Right lobe of liver (tissue), 4 donors: ENCODE measurements at regions not wholly inside any gene's neighbourhood (a gene's known extent, or its start where the extent isn't known, plus 50 kb on each side); places are given as distances from the start of the nearest gene placed in this dataset.

Experiments used
- POLR2A ChIP-seq: fragments of 450-650 bp; IDR thresholded peaks from one replicate; pipeline ENCODE4 v1.6.1; 2017; ENCODE audit warnings: antibody characterized with exemption, mild to moderate bottlenecking
- TF ChIP-seq, protein P1 (sequence below), 4 donors: fragments of 200-600 bp in 3 of 4; fragments of 450-650 bp in 1 of 4; IDR thresholded peaks; one replicate each; pipeline versions ENCODE4 v1.5.1 to v1.8.0; 2016 to 2022; ENCODE audit warnings: antibody characterized with exemption in 4 of 4, mild to moderate bottlenecking in 2 of 4
- donor health status: DM: no; HTN: no; CAD: no.
- donor health status: DM: no; HTN: no; CAD: no.
- donor health status: DM: no; HTN: yes; CAD: no.

DNA sequence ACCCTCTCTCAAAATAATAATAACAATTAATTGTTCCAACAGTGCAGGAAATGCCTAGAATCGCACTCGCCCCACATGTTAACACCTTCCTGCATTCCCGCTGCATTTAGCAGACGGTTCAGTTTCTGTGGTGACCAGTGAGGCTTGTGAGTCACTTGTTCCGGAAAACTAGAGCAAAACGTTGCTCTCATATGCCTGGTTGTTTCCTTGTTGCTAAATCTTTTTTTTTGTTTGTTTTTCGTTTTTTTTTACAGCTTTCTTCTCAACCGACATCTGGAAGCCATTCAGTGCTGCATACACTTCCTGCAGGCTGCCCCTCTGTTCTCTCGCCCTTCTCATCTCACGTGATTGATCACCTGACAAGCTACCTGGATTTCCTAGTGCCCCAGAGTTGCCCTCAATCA is 56.9 kb upstream of the TMPRSS2 start:
- TF ChIP-seq, protein P1, sequence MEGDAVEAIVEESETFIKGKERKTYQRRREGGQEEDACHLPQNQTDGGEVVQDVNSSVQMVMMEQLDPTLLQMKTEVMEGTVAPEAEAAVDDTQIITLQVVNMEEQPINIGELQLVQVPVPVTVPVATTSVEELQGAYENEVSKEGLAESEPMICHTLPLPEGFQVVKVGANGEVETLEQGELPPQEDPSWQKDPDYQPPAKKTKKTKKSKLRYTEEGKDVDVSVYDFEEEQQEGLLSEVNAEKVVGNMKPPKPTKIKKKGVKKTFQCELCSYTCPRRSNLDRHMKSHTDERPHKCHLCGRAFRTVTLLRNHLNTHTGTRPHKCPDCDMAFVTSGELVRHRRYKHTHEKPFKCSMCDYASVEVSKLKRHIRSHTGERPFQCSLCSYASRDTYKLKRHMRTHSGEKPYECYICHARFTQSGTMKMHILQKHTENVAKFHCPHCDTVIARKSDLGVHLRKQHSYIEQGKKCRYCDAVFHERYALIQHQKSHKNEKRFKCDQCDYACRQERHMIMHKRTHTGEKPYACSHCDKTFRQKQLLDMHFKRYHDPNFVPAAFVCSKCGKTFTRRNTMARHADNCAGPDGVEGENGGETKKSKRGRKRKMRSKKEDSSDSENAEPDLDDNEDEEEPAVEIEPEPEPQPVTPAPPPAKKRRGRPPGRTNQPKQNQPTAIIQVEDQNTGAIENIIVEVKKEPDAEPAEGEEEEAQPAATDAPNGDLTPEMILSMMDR (IDR thresholded peaks at IDR 0.05): no peak
- no peak for TF ChIP-seq POLR2A
